CD14-positive monocyte (primary cell): ENCODE measurements at regions not wholly inside any gene's neighbourhood (a gene's known extent, or its start where the extent isn't known, plus 50 kb on each side); places are given as distances from the start of the nearest gene placed in this dataset.

ENCODE experiments used
- DNase-seq, 3 donors: peaks; one replicate each; pipeline ENCODE4 v3.0.0-alpha.2; 2011 to 2022
- H2AFZ ChIP-seq: 2 replicates; pipeline ENCODE4 v1.6.0; 2012; ENCODE audit warnings: mild to moderate bottlenecking, low read depth, low read length, inconsistent platforms; ENCODE audit not compliant: insufficient read depth, poor library complexity, severe bottlenecking
- H3K27ac ChIP-seq, 2 donors: 1 replicate in 1 of 2; 2 replicates in 1 of 2; pipeline ENCODE4 v1.5.1; 2012 to 2013; ENCODE audit warnings: low read length in 2 of 2, control low read depth in 1 of 2, inconsistent platforms in 1 of 2, low read depth in 1 of 2, mild to moderate bottlenecking in 1 of 2
- H3K27me3 ChIP-seq, 2 donors: one replicate each; pipeline versions ENCODE4 v1.6.0 to v1.6.1; 2011 to 2013; ENCODE audit warnings: low read length in 2 of 2; ENCODE audit not compliant: control insufficient read depth in 2 of 2, insufficient read depth in 2 of 2
- H3K36me3 ChIP-seq, 2 donors: replicated peaks in 1 of 2; 1 replicate in 1 of 2; 2 replicates in 1 of 2; pipeline versions ENCODE4 v1.5.1 to v1.6.1; 2012 to 2013; ENCODE audit warnings: low read length in 2 of 2, control low read depth in 1 of 2, inconsistent platforms in 1 of 2, mild to moderate bottlenecking in 1 of 2; ENCODE audit not compliant: insufficient read depth in 2 of 2, control insufficient read depth in 1 of 2
- H3K4me1 ChIP-seq, 2 donors: 1 replicate in 1 of 2; 2 replicates in 1 of 2; pipeline versions ENCODE4 v1.5.1 to v1.6.1; 2012 to 2013; ENCODE audit warnings: low read length in 2 of 2, control low read depth in 1 of 2, inconsistent platforms in 1 of 2, mild to moderate bottlenecking in 1 of 2, moderate library complexity in 1 of 2; ENCODE audit not compliant: insufficient read depth in 2 of 2, control insufficient read depth in 1 of 2
- H3K4me2 ChIP-seq: replicated peaks from 2 replicates; pipeline ENCODE3; 2012; ENCODE audit warnings: low read length, moderate library complexity, mild to moderate bottlenecking; ENCODE audit not compliant: poor library complexity, severe bottlenecking; ENCODE audit errors: extremely low read depth
- H3K4me3 ChIP-seq, 3 experiments: fragments of 200-600 bp in 1 of 3; sonication (generic) in 1 of 3; replicated peaks in 1 of 3; 1 replicate in 2 of 3; 2 replicates in 1 of 3; pipeline ENCODE4 v1.5.1; 2011 to 2013; ENCODE audit warnings: low read length in 3 of 3, mild to moderate bottlenecking in 3 of 3, control low read depth in 2 of 3, low read depth in 2 of 3, inconsistent platforms in 1 of 3, moderate library complexity in 1 of 3
- H3K79me2 ChIP-seq: 2 replicates; pipeline ENCODE4 v1.6.0; 2012; ENCODE audit warnings: mild to moderate bottlenecking, control low read depth, inconsistent platforms, low read length, moderate library complexity; ENCODE audit not compliant: insufficient read depth
- H3K9ac ChIP-seq: 2 replicates; pipeline ENCODE4 v1.6.0; 2017; ENCODE audit warnings: low read length, mild to moderate bottlenecking; ENCODE audit not compliant: insufficient read depth, poor library complexity, severe bottlenecking
- H3K9me3 ChIP-seq, 2 donors: replicated peaks in 1 of 2; 1 replicate in 1 of 2; 2 replicates in 1 of 2; pipeline versions ENCODE4 v1.5.1 to v1.6.1; 2012 to 2013; ENCODE audit warnings: low read length in 2 of 2, control low read depth in 1 of 2; ENCODE audit not compliant: control insufficient read depth in 1 of 2, insufficient read depth in 1 of 2
- H4K20me1 ChIP-seq: 2 replicates; pipeline ENCODE4 v1.6.0; 2012; ENCODE audit warnings: mild to moderate bottlenecking, low read length, control low read depth, moderate library complexity; ENCODE audit not compliant: insufficient read depth
- H3K27ac Mint-ChIP-seq, 7 donors: one replicate each; pipeline ENCODE4 v1.8.0; 2020; ENCODE audit warnings: mild to moderate bottlenecking in 7 of 7, mixed read lengths in 7 of 7, moderate library complexity in 6 of 7, inconsistent platforms in 2 of 7
- H3K27me3 Mint-ChIP-seq, 3 donors: one replicate each; pipeline ENCODE4 v1.8.0; 2021 to 2022; ENCODE audit warnings: low read depth in 3 of 3, mild to moderate bottlenecking in 3 of 3, mixed read lengths in 3 of 3, moderate library complexity in 3 of 3, inconsistent platforms in 1 of 3
- H3K36me3 Mint-ChIP-seq, 2 donors: one replicate each; pipeline ENCODE4 v1.8.0; 2020; ENCODE audit warnings: mixed read lengths in 2 of 2, inconsistent platforms in 1 of 2, mild to moderate bottlenecking in 1 of 2
- H3K4me1 Mint-ChIP-seq: one replicate; pipeline ENCODE4 v1.8.0; 2020; ENCODE audit warnings: mild to moderate bottlenecking, mixed read lengths
- H3K4me3 Mint-ChIP-seq, 2 donors: one replicate each; pipeline ENCODE4 v1.8.0; 2020; ENCODE audit warnings: mild to moderate bottlenecking in 2 of 2, mixed read lengths in 2 of 2, moderate library complexity in 1 of 2
- H3K9me3 Mint-ChIP-seq, 7 donors: one replicate each; pipeline ENCODE4 v1.8.0; 2020 to 2022; ENCODE audit warnings: mixed read lengths in 7 of 7, mild to moderate bottlenecking in 6 of 7, moderate library complexity in 6 of 7, inconsistent platforms in 2 of 7
- CTCF ChIP-seq: fragments of 200-600 bp; IDR thresholded peaks from one replicate; pipeline ENCODE4 v1.8.0; 2022; ENCODE audit warnings: antibody characterized with exemption, mild to moderate bottlenecking
- WGBS: methylation state at CpG from one replicate; pipeline ENCODE4 v1.1.5; 2013; ENCODE audit warnings: missing lambda C conversion rate; ENCODE audit not compliant: insufficient coverage; 5-methylcytosine and 5-hydroxymethylcytosine counted together
- intact Hi-C, 2 donors: fragments of 100-400 bp; cut with micrococcal nuclease; formaldehyde crosslinking; loops; one replicate each; pipeline versions ENCODE4 v1.15.0 to v1.15.1; 2023

GRCh38 chr5:145068721-145069120 is 766.4 kb downstream of the PRELID2 start:
- DNase-seq = no peak
- intact Hi-C loops = no loop called here
- no peak overlapping the region for H3K4me3 ChIP-seq
- no peaks in the 10 kb centered on the region for H3K79me2 ChIP-seq
- H3K36me3 ChIP-seq = no peaks in the 10 kb centered on the region
- Mint-ChIP-seq H3K27me3 (no peaks in the 10 kb centered on the region), H3K36me3 (no peaks in the 10 kb centered on the region), H3K9me3 (peaks cover 0 to 3% (median 0%) of the 10 kb centered on the region in 7 donors), H3K27ac (no peak overlapping the region), H3K4me3 (no peak overlapping the region), H3K4me1 (no peaks in the 10 kb centered on the region)
- H3K4me2 ChIP-seq = no peak overlapping the region
- H3K9ac ChIP-seq = no peak overlapping the region
- WGBS = 100% methylated on average over 1 of the region's 3 CpGs
- H3K4me1 ChIP-seq = no peaks in the 10 kb centered on the region
- no peaks in the 10 kb centered on the region for H3K27me3 ChIP-seq
- no peak overlapping the region for H3K27ac ChIP-seq
- no peaks in the 10 kb centered on the region for H4K20me1 ChIP-seq
- H2AFZ ChIP-seq = no peak overlapping the region
- H3K9me3 ChIP-seq = no peaks in the 10 kb centered on the region
- no peak for TF ChIP-seq CTCF

- no peak for TF ChIP-seq CTCF
- Histone ChIP-seq H3K36me3 (no peaks in the 10 kb centered on the region), H2AFZ (no peak overlapping the region), H3K79me2 (no peaks in the 10 kb centered on the region), H3K9ac (no peak overlapping the region), H3K4me3 (no peak overlapping the region), H4K20me1 (no peaks in the 10 kb centered on the region), H3K27ac (no peak overlapping the region), H3K4me2 (no peak overlapping the region), H3K4me1 (no peaks in the 10 kb centered on the region), H3K9me3 (peaks cover 0 to 4% of the 10 kb centered on the region in 2 donors), H3K27me3 (no peaks in the 10 kb centered on the region)
- Mint-ChIP-seq H3K27ac (no peak overlapping the region), H3K9me3 (peaks cover 0 to 7% (median 2%) of the 10 kb centered on the region in 7 donors), H3K4me3 (no peak overlapping the region), H3K27me3 (no peaks in the 10 kb centered on the region), H3K4me1 (no peaks in the 10 kb centered on the region), H3K36me3 (no peaks in the 10 kb centered on the region)
- DNase-seq = no peak
- WGBS = 100% methylated on average over 3 of the region's 6 CpGs
- intact Hi-C loops = no loop called here
These were observed 772.7 kb downstream of the PRELID2 start for GRCh38 chr5:145062280-145063062.
